ENCODE measurements at regions not wholly inside any gene's neighbourhood (a gene's known extent, or its start where the extent isn't known, plus 50 kb on each side); places are given as distances from the start of the nearest gene placed in this dataset.

- no peak overlapping the region for H3K23ac ChIP-seq (ENCODE audit: low read depth, low read length, poor library complexity)
- H3K4ac ChIP-seq (ENCODE audit: low read length) = no peak overlapping the region
- H2AK5ac ChIP-seq (ENCODE audit: low read depth, low read length) = no peak overlapping the region
- no peak overlapping the region for H3K9ac ChIP-seq (ENCODE audit: low read depth, low read length, poor library complexity)
- no peak overlapping the region for H2BK120ac ChIP-seq (ENCODE audit: low read depth, low read length)
- H2BK12ac ChIP-seq (ENCODE audit: low read length) = no peak overlapping the region
- no peak overlapping the region for H4K8ac ChIP-seq (ENCODE audit: low read depth, low read length)
- peaks cover 1 to 5% of the 10 kb centered on the region in 2 donors for H3K9me3 ChIP-seq (replicated peaks in 1 of 2; ENCODE audit: control insufficient read depth in 2 of 2, insufficient read depth in 1 of 2, low read depth in 1 of 2, low read length in 2 of 2)
- H3K4me2 ChIP-seq (ENCODE audit: insufficient read depth, low read length, poor library complexity, severe bottlenecking) = no peak overlapping the region
- no peaks in the 10 kb centered on the region for H3K79me1 ChIP-seq (ENCODE audit: low read depth, low read length)
- no peak overlapping the region for H3K14ac ChIP-seq (ENCODE audit: low read length)
- H3K36me3 ChIP-seq (replicated peaks in 1 of 2; ENCODE audit: control insufficient read depth in 2 of 2, insufficient read depth in 2 of 2, low read length in 2 of 2) = no peaks in the 10 kb centered on the region
- H2BK15ac ChIP-seq (ENCODE audit: low read length) = no peak overlapping the region
- no peak overlapping the region for H3K18ac ChIP-seq (ENCODE audit: low read length)
- H4K91ac ChIP-seq (ENCODE audit: low read depth, low read length, poor library complexity) = no peak overlapping the region
- WGBS, 2 donors (ENCODE audit: extremely low coverage in 2 of 2, insufficient read length in 2 of 2, insufficient replicate concordance in 1 of 2) = no CpG with 5 or more reads among the region's 4 CpGs
- no peak overlapping the region for H2BK5ac ChIP-seq (ENCODE audit: low read length)
- DNase-seq (ENCODE audit: low spot score) = no peak
- no peak overlapping the region for H3K27ac ChIP-seq (replicated peaks; ENCODE audit: low read length)
- H3K4me1 ChIP-seq (ENCODE audit: control insufficient read depth in 2 of 2, insufficient read depth in 1 of 2, low read depth in 1 of 2, low read length in 2 of 2) = no peaks in the 10 kb centered on the region
- H2AFZ ChIP-seq (ENCODE audit: low read length) = no peak overlapping the region
- no peaks in the 10 kb centered on the region for H3K27me3 ChIP-seq (ENCODE audit: control insufficient read depth in 3 of 3, insufficient read depth in 3 of 3, low read depth in 1 of 3, low read length in 3 of 3)
- H3K4me3 ChIP-seq (ENCODE audit: low read length in 2 of 2) = no peak overlapping the region
Observed at GRCh38 chr4:17195461-17196275, 297.2 kb upstream of the LDB2 start.

- H2BK120ac ChIP-seq (ENCODE audit: low read depth, low read length) = no peak overlapping the region
- DNase-seq (ENCODE audit: low spot score) = no peak
- H4K8ac ChIP-seq (ENCODE audit: low read depth, low read length) = no peak overlapping the region
- H2BK15ac ChIP-seq (ENCODE audit: low read length) = no peak overlapping the region
- H3K18ac ChIP-seq (ENCODE audit: low read length) = no peak overlapping the region
- no peak overlapping the region for H3K4me3 ChIP-seq (ENCODE audit: low read length in 2 of 2)
- WGBS, 2 donors (ENCODE audit: extremely low coverage in 2 of 2, insufficient read length in 2 of 2, insufficient replicate concordance in 1 of 2) = no CpG with 5 or more reads among the region's 2 CpGs
- H3K14ac ChIP-seq (ENCODE audit: low read length) = no peak overlapping the region
- no peak overlapping the region for H2BK5ac ChIP-seq (ENCODE audit: low read length)
- peaks cover 4 to 10% of the 10 kb centered on the region in 2 donors for H3K9me3 ChIP-seq (replicated peaks in 1 of 2; ENCODE audit: control insufficient read depth in 2 of 2, insufficient read depth in 1 of 2, low read depth in 1 of 2, low read length in 2 of 2)
- no peaks in the 10 kb centered on the region for H3K27me3 ChIP-seq (ENCODE audit: control insufficient read depth in 3 of 3, insufficient read depth in 3 of 3, low read depth in 1 of 3, low read length in 3 of 3)
- H3K79me1 ChIP-seq (ENCODE audit: low read depth, low read length) = no peaks in the 10 kb centered on the region
- H3K4me1 ChIP-seq (ENCODE audit: control insufficient read depth in 2 of 2, insufficient read depth in 1 of 2, low read depth in 1 of 2, low read length in 2 of 2) = no peaks in the 10 kb centered on the region
- H3K4me2 ChIP-seq (ENCODE audit: insufficient read depth, low read length, poor library complexity, severe bottlenecking) = no peak overlapping the region
- H3K9ac ChIP-seq (ENCODE audit: low read depth, low read length, poor library complexity) = no peak overlapping the region
- H4K91ac ChIP-seq (ENCODE audit: low read depth, low read length, poor library complexity) = no peak overlapping the region
- H3K4ac ChIP-seq (ENCODE audit: low read length) = no peak overlapping the region
- no peak overlapping the region for H2AFZ ChIP-seq (ENCODE audit: low read length)
- H3K36me3 ChIP-seq (replicated peaks in 1 of 2; ENCODE audit: control insufficient read depth in 2 of 2, insufficient read depth in 2 of 2, low read length in 2 of 2) = no peaks in the 10 kb centered on the region
- no peak overlapping the region for H3K27ac ChIP-seq (replicated peaks; ENCODE audit: low read length)
- no peak overlapping the region for H3K23ac ChIP-seq (ENCODE audit: low read depth, low read length, poor library complexity)
- no peak overlapping the region for H2BK12ac ChIP-seq (ENCODE audit: low read length)
- H2AK5ac ChIP-seq (ENCODE audit: low read depth, low read length) = no peak overlapping the region
Observed at GRCh38 chr4:17194586-17194985, 296.1 kb upstream of the LDB2 start.

GRCh38 chr4:17189759-17190158 is 291.3 kb upstream of the LDB2 start:
- H2BK12ac ChIP-seq (ENCODE audit: low read length) = no peak overlapping the region
- no peak for DNase-seq (ENCODE audit: low spot score)
- H3K9ac ChIP-seq (ENCODE audit: low read depth, low read length, poor library complexity) = no peak overlapping the region
- H3K9me3 ChIP-seq (replicated peaks in 1 of 2; ENCODE audit: control insufficient read depth in 2 of 2, insufficient read depth in 1 of 2, low read depth in 1 of 2, low read length in 2 of 2) = peaks cover 4 to 13% of the 10 kb centered on the region in 2 donors
- no peaks in the 10 kb centered on the region for H3K36me3 ChIP-seq (replicated peaks in 1 of 2; ENCODE audit: control insufficient read depth in 2 of 2, insufficient read depth in 2 of 2, low read length in 2 of 2)
- H3K4ac ChIP-seq (ENCODE audit: low read length) = no peak overlapping the region
- no peak overlapping the region for H2BK5ac ChIP-seq (ENCODE audit: low read length)
- H3K18ac ChIP-seq (ENCODE audit: low read length) = no peak overlapping the region
- no peak overlapping the region for H4K91ac ChIP-seq (ENCODE audit: low read depth, low read length, poor library complexity)
- H3K14ac ChIP-seq (ENCODE audit: low read length) = no peak overlapping the region
- H2BK120ac ChIP-seq (ENCODE audit: low read depth, low read length) = no peak overlapping the region
- no peak overlapping the region for H4K8ac ChIP-seq (ENCODE audit: low read depth, low read length)
- no peak overlapping the region for H3K27ac ChIP-seq (replicated peaks; ENCODE audit: low read length)
- no CpG with 5 or more reads among the region's 3 CpGs for WGBS, 2 donors (ENCODE audit: extremely low coverage in 2 of 2, insufficient read length in 2 of 2, insufficient replicate concordance in 1 of 2)
- no peak overlapping the region for H2AFZ ChIP-seq (ENCODE audit: low read length)
- H3K79me1 ChIP-seq (ENCODE audit: low read depth, low read length) = no peaks in the 10 kb centered on the region
- H3K4me3 ChIP-seq (ENCODE audit: low read length in 2 of 2) = no peak overlapping the region
- H2AK5ac ChIP-seq (ENCODE audit: low read depth, low read length) = no peak overlapping the region
- H3K27me3 ChIP-seq (ENCODE audit: control insufficient read depth in 3 of 3, insufficient read depth in 3 of 3, low read depth in 1 of 3, low read length in 3 of 3) = no peaks in the 10 kb centered on the region
- no peak overlapping the region for H3K4me2 ChIP-seq (ENCODE audit: insufficient read depth, low read length, poor library complexity, severe bottlenecking)
- no peak overlapping the region for H3K23ac ChIP-seq (ENCODE audit: low read depth, low read length, poor library complexity)
- no peak overlapping the region for H2BK15ac ChIP-seq (ENCODE audit: low read length)
- H3K4me1 ChIP-seq (ENCODE audit: control insufficient read depth in 2 of 2, insufficient read depth in 1 of 2, low read depth in 1 of 2, low read length in 2 of 2) = peaks cover 8 to 23% of the 10 kb centered on the region in 2 donors

- H2BK120ac ChIP-seq (ENCODE audit: low read depth, low read length) = no peak overlapping the region
- H2BK12ac ChIP-seq (ENCODE audit: low read length) = no peak overlapping the region
- no CpG with 5 or more reads among the region's 4 CpGs for WGBS, 2 donors (ENCODE audit: extremely low coverage in 2 of 2, insufficient read length in 2 of 2, insufficient replicate concordance in 1 of 2)
- no peak overlapping the region for H3K9ac ChIP-seq (ENCODE audit: low read depth, low read length, poor library complexity)
- H3K4me3 ChIP-seq (ENCODE audit: low read length in 2 of 2) = no peak overlapping the region
- H3K9me3 ChIP-seq (replicated peaks in 1 of 2; ENCODE audit: control insufficient read depth in 2 of 2, insufficient read depth in 1 of 2, low read depth in 1 of 2, low read length in 2 of 2) = peaks cover 4 to 13% of the 10 kb centered on the region in 2 donors
- H2BK5ac ChIP-seq (ENCODE audit: low read length) = no peak overlapping the region
- H3K23ac ChIP-seq (ENCODE audit: low read depth, low read length, poor library complexity) = no peak overlapping the region
- H3K4ac ChIP-seq (ENCODE audit: low read length) = no peak overlapping the region
- no peak overlapping the region for H4K91ac ChIP-seq (ENCODE audit: low read depth, low read length, poor library complexity)
- no peak for DNase-seq (ENCODE audit: low spot score)
- no peaks in the 10 kb centered on the region for H3K27me3 ChIP-seq (ENCODE audit: control insufficient read depth in 3 of 3, insufficient read depth in 3 of 3, low read depth in 1 of 3, low read length in 3 of 3)
- no peaks in the 10 kb centered on the region for H3K79me1 ChIP-seq (ENCODE audit: low read depth, low read length)
- no peak overlapping the region for H3K14ac ChIP-seq (ENCODE audit: low read length)
- H3K4me2 ChIP-seq (ENCODE audit: insufficient read depth, low read length, poor library complexity, severe bottlenecking) = no peak overlapping the region
- H3K4me1 ChIP-seq (ENCODE audit: control insufficient read depth in 2 of 2, insufficient read depth in 1 of 2, low read depth in 1 of 2, low read length in 2 of 2) = peaks cover 8 to 23% of the 10 kb centered on the region in 2 donors
- no peaks in the 10 kb centered on the region for H3K36me3 ChIP-seq (replicated peaks in 1 of 2; ENCODE audit: control insufficient read depth in 2 of 2, insufficient read depth in 2 of 2, low read length in 2 of 2)
- no peak overlapping the region for H3K18ac ChIP-seq (ENCODE audit: low read length)
- H2BK15ac ChIP-seq (ENCODE audit: low read length) = no peak overlapping the region
- H2AK5ac ChIP-seq (ENCODE audit: low read depth, low read length) = no peak overlapping the region
- H3K27ac ChIP-seq (replicated peaks; ENCODE audit: low read length) = no peak overlapping the region
- no peak overlapping the region for H2AFZ ChIP-seq (ENCODE audit: low read length)
- H4K8ac ChIP-seq (ENCODE audit: low read depth, low read length) = no peak overlapping the region
Observed at GRCh38 chr4:17189401-17189720, 290.9 kb upstream of the LDB2 start.

Measured in neuronal stem cell (in vitro differentiated cells).